Panc1 (cell line): ENCODE measurements at regions not wholly inside any gene's neighbourhood (a gene's known extent, or its start where the extent isn't known, plus 50 kb on each side); places are given as distances from the start of the nearest gene placed in this dataset.
"Not testable (repeated sequence)": the region's sequence is repeated elsewhere in the genome, so short reads cannot be mapped to it uniquely, and the experiment has no call there.

Source experiments
- ATAC-seq: fragments of 200-7000 bp; cut with Tn5 transposase; 2 replicates; pipeline ENCODE4 v1.9.1; 2020; ENCODE audit warnings: mild to moderate bottlenecking, moderate library complexity
- BruUV-seq: library from RNA; stranded (reverse); fragments of 400-500 nt; replicated peaks from 2 replicates; lab custom pipeline; 2021; lab: Mats Ljungman, UMichigan
- CTCF ChIA-PET: fragments of 300-600 bp; sonication (Branson Sonifier 250); formaldehyde crosslinking; loops from one replicate; lab custom pipeline; 2022; ENCODE audit warnings: antibody characterized with exemption; lab: Charles Lee
- POLR2A ChIA-PET: fragments of 300-600 bp; sonication (Branson Sonifier 250); formaldehyde crosslinking; loops from one replicate; lab custom pipeline; 2022; ENCODE audit warnings: antibody characterized with exemption; lab: Charles Lee
- DNase-seq: peaks from one replicate; pipeline ENCODE4 v3.0.0-alpha.2; 2010; ENCODE audit warnings: low read depth, low spot score
- H3K27ac ChIP-seq: 2 replicates; pipeline ENCODE4 v1.5.1; 2011; ENCODE audit warnings: mild to moderate bottlenecking, low read length, inconsistent platforms
- H3K27me3 ChIP-seq: fragments of 200-500 bp; sonication (Bioruptor generic); 2 replicates; pipeline ENCODE4 v1.6.0; 2014; ENCODE audit warnings: low read length, inconsistent platforms; ENCODE audit not compliant: control insufficient read depth, insufficient read depth
- H3K36me3 ChIP-seq: fragments of 200-500 bp; sonication (Bioruptor generic); 2 replicates; pipeline ENCODE4 v1.5.1; 2014; ENCODE audit warnings: inconsistent platforms, mild to moderate bottlenecking, low read length, moderate library complexity; ENCODE audit not compliant: control insufficient read depth, insufficient read depth
- H3K4me1 ChIP-seq: 2 replicates; pipeline ENCODE4 v1.5.1; 2011; ENCODE audit warnings: inconsistent platforms, mild to moderate bottlenecking, low read length, moderate library complexity; ENCODE audit not compliant: control insufficient read depth, insufficient read depth
- H3K4me3 ChIP-seq, 2 experiments: 2 replicates each; pipeline ENCODE4 v1.5.1; 2011 to 2012; ENCODE audit warnings: low read depth in 2 of 2, low read length in 2 of 2, mild to moderate bottlenecking in 2 of 2, inconsistent platforms in 1 of 2, moderate library complexity in 1 of 2
- H3K9me3 ChIP-seq: fragments of 200-500 bp; sonication (Bioruptor generic); 2 replicates; pipeline ENCODE4 v1.5.1; 2014; ENCODE audit warnings: low read depth, mild to moderate bottlenecking, inconsistent platforms, low read length, moderate library complexity; ENCODE audit not compliant: control insufficient read depth, insufficient read depth
- CTCF ChIP-seq: fragments of 450-650 bp; IDR thresholded peaks from 2 replicates; pipeline ENCODE4 v1.5.1; 2017; ENCODE audit warnings: mild to moderate bottlenecking
- POLR2AphosphoS5 ChIP-seq: IDR thresholded peaks from 2 replicates; pipeline ENCODE4 v1.6.1; 2012; ENCODE audit warnings: mild to moderate bottlenecking, low read depth, low read length, moderate library complexity
- REST ChIP-seq, 2 experiments: IDR thresholded peaks; 2 replicates each; pipeline ENCODE4 v1.6.1; 2011 to 2012; ENCODE audit warnings: low read depth in 2 of 2, control low read depth in 1 of 2, low read length in 1 of 2, mild to moderate bottlenecking in 1 of 2, moderate library complexity in 1 of 2; ENCODE audit not compliant: insufficient read depth in 1 of 2
- SIN3A ChIP-seq: IDR thresholded peaks from 2 replicates; pipeline ENCODE4 v1.6.1; 2012; ENCODE audit warnings: low read depth, mild to moderate bottlenecking, low read length, moderate library complexity, borderline replicate concordance; ENCODE audit not compliant: insufficient read depth
- TCF7L2 ChIP-seq: IDR thresholded peaks from 2 replicates; pipeline ENCODE4 v1.6.1; 2011; ENCODE audit warnings: mild to moderate bottlenecking, low read depth, low read length, inconsistent platforms
- in situ Hi-C: cut with HindIII; loops from 2 replicates; pipeline ENCODE4 v1.10.0; 2016; ENCODE audit warnings: low sequenced_read_pairs, low pct_unique_long_range_greater_than_20kb
- intact Hi-C: fragments of 100-400 bp; cut with micrococcal nuclease; formaldehyde crosslinking; loops from one replicate; pipeline ENCODE4 v1.10.0; 2022; ENCODE audit not compliant: unreplicated experiment

- ChIA-PET POLR2A (no interaction called here), CTCF (no interaction called here)
- Histone ChIP-seq H3K36me3 (no peaks in the 10 kb centered on the region), H3K27me3 (no peaks in the 10 kb centered on the region), H3K4me1 (no peaks in the 10 kb centered on the region), H3K4me3 (no peak overlapping the region), H3K9me3 (no peaks in the 10 kb centered on the region), H3K27ac (no peak overlapping the region)
- TF ChIP-seq CTCF: no peak
- no peak for TF ChIP-seq POLR2AphosphoS5
- ATAC-seq: no peak
- no TSS peak for BruUV-seq
- DNase-seq: no peak
- intact Hi-C loops (no loop called here), in situ Hi-C loops (no loop called here)
These were observed 166.6 kb downstream of the PMAIP1 start for GRCh38 chr18:60066219-60066975.

DNA sequence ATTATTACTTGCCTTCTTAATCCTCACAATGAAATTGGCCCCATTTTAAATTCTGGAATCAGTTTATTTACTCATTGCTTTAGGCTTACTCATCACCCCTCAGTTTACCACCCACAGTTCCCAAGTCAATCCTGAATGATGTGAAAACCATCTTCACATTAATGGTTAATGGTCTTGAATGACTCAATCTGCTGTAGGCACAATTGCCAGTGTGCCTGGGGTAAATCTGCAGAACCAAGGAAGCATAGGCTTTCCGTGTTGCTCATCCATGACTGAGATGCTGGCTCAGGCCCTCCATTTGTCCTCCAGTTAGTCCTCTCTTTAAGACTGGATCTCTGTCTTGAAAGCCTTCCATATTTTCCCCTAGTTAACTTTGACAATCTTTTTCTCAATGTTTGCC, 164.5 kb downstream of the PMAIP1 start:
- no peaks in the 10 kb centered on the region for H3K4me1 ChIP-seq
- DNase-seq (no peak), ATAC-seq (no peak)
- no peak overlapping the region for H3K27ac ChIP-seq
- BruUV-seq: no TSS peak
- intact Hi-C loops: no loop called here
- H3K9me3 ChIP-seq: no peaks in the 10 kb centered on the region; the same call in 1 of the 2 replicates
- in situ Hi-C loops: no loop called here
- no peak for TF ChIP-seq POLR2AphosphoS5
- no peak for TF ChIP-seq CTCF
- TF ChIP-seq TCF7L2: no peak
- no peak for TF ChIP-seq REST (IDR thresholded peaks at IDR 0.05; ENCODE audit: insufficient read depth in 1 of 2, low read depth in 2 of 2, low read length in 1 of 2)
- TF ChIP-seq SIN3A: no peak
- CTCF ChIA-PET: no interaction called here
- POLR2A ChIA-PET: no interaction called here
- no peaks in the 10 kb centered on the region for H3K36me3 ChIP-seq
- H3K4me3 ChIP-seq: no peak overlapping the region
- H3K27me3 ChIP-seq: no peaks in the 10 kb centered on the region

- H3K27me3 ChIP-seq, intact Hi-C loops, H3K4me3 ChIP-seq, H3K27ac ChIP-seq, H3K4me1 ChIP-seq, CTCF ChIA-PET, in situ Hi-C loops, DNase-seq, H3K36me3 ChIP-seq, ATAC-seq, BruUV-seq, H3K9me3 ChIP-seq, POLR2A ChIA-PET: not testable (repeated sequence)
These were observed 163.0 kb downstream of the PMAIP1 start for GRCh38 chr18:60062831-60063230.
